ENCODE measurements at regions not wholly inside any gene's neighbourhood (a gene's known extent, or its start where the extent isn't known, plus 50 kb on each side); places are given as distances from the start of the nearest gene placed in this dataset.

- 100% methylated on average over 1 of the region's 1 CpG for WGBS, 2 experiments (ENCODE audit: insufficient coverage in 2 of 2)
- H3K4me3 ChIP-seq (ENCODE audit: extremely low read depth, insufficient read depth, low read length, poor library complexity, severe bottlenecking), result no peak overlapping the region
- H3K4me1 ChIP-seq (ENCODE audit: control insufficient read depth, insufficient read depth, low read length, poor library complexity, severe bottlenecking), result no peaks in the 10 kb centered on the region
- no peak overlapping the region for H3K27ac ChIP-seq (ENCODE audit: low read depth, low read length, severe bottlenecking)
- no peaks in the 10 kb centered on the region for H3K9me3 ChIP-seq (ENCODE audit: control insufficient read depth, low read length)
- no peaks in the 10 kb centered on the region for H3K36me3 ChIP-seq (ENCODE audit: control insufficient read depth, insufficient read depth, low read length)
These were observed 169.2 kb upstream of the AMOT start for GRCh38 chrX:113009837-113010236.

- no peaks in the 10 kb centered on the region for H3K9me3 ChIP-seq (ENCODE audit: control insufficient read depth, low read length)
- WGBS, 2 experiments (ENCODE audit: insufficient coverage in 2 of 2), result 75 to 80% methylated on average over 1 of the region's 3 CpGs
- H3K27ac ChIP-seq (ENCODE audit: low read depth, low read length, severe bottlenecking), result no peak overlapping the region
- H3K4me3 ChIP-seq (ENCODE audit: extremely low read depth, insufficient read depth, low read length, poor library complexity, severe bottlenecking), result no peak overlapping the region
- H3K36me3 ChIP-seq (ENCODE audit: control insufficient read depth, insufficient read depth, low read length), result no peaks in the 10 kb centered on the region
- no peaks in the 10 kb centered on the region for H3K4me1 ChIP-seq (ENCODE audit: control insufficient read depth, insufficient read depth, low read length, poor library complexity, severe bottlenecking)
These were observed 168.4 kb upstream of the AMOT start for GRCh38 chrX:113009029-113009428.

GRCh38 chrX:113001836-113002235 lies 161.2 kb upstream of the AMOT start:
- Histone ChIP-seq H3K9me3 (ENCODE audit: control insufficient read depth, low read length) (no peaks in the 10 kb centered on the region), H3K4me1 (ENCODE audit: control insufficient read depth, insufficient read depth, low read length, poor library complexity, severe bottlenecking) (peaks cover 3% of the 10 kb centered on the region), H3K36me3 (ENCODE audit: control insufficient read depth, insufficient read depth, low read length) (no peaks in the 10 kb centered on the region), H3K4me3 (ENCODE audit: extremely low read depth, insufficient read depth, low read length, poor library complexity, severe bottlenecking) (no peak overlapping the region), H3K27ac (ENCODE audit: low read depth, low read length, severe bottlenecking) (no peak overlapping the region)
- WGBS, 2 experiments (ENCODE audit: insufficient coverage in 2 of 2), result no CpG with 5 or more reads among the region's 6 CpGs

- Histone ChIP-seq H3K9me3 (ENCODE audit: control insufficient read depth, low read length) (no peaks in the 10 kb centered on the region), H3K4me3 (ENCODE audit: extremely low read depth, insufficient read depth, low read length, poor library complexity, severe bottlenecking) (no peak overlapping the region), H3K27ac (ENCODE audit: low read depth, low read length, severe bottlenecking) (peak overlapping the region; percentile 49), H3K36me3 (ENCODE audit: control insufficient read depth, insufficient read depth, low read length) (no peaks in the 10 kb centered on the region), H3K4me1 (ENCODE audit: control insufficient read depth, insufficient read depth, low read length, poor library complexity, severe bottlenecking) (peaks cover 3% of the 10 kb centered on the region)
- WGBS, 2 experiments (ENCODE audit: insufficient coverage in 2 of 2), result no CpG with 5 or more reads among the region's 1 CpG
These were observed 157.4 kb upstream of the AMOT start for GRCh38 chrX:112997991-112998390.

- no peaks in the 10 kb centered on the region for H3K36me3 ChIP-seq (ENCODE audit: control insufficient read depth, insufficient read depth, low read length)
- H3K4me1 ChIP-seq (ENCODE audit: control insufficient read depth, insufficient read depth, low read length, poor library complexity, severe bottlenecking), result no peaks in the 10 kb centered on the region
- no peak overlapping the region for H3K4me3 ChIP-seq (ENCODE audit: extremely low read depth, insufficient read depth, low read length, poor library complexity, severe bottlenecking)
- no CpG with 5 or more reads among the region's 2 CpGs for whole genome bisulfite sequencing, 2 experiments (ENCODE audit: insufficient coverage in 2 of 2)
- no peaks in the 10 kb centered on the region for H3K9me3 ChIP-seq (ENCODE audit: control insufficient read depth, low read length)
- no peak overlapping the region for H3K27ac ChIP-seq (ENCODE audit: low read depth, low read length, severe bottlenecking)
These were observed 151.2 kb upstream of the AMOT start for GRCh38 chrX:112991801-112992200.

- WGBS, 2 experiments (ENCODE audit: insufficient coverage in 2 of 2), result no CpG with 5 or more reads among the region's 1 CpG
- no peak overlapping the region for H3K27ac ChIP-seq (ENCODE audit: low read depth, low read length, severe bottlenecking)
- H3K36me3 ChIP-seq (ENCODE audit: control insufficient read depth, insufficient read depth, low read length), result no peaks in the 10 kb centered on the region
- no peak overlapping the region for H3K4me3 ChIP-seq (ENCODE audit: extremely low read depth, insufficient read depth, low read length, poor library complexity, severe bottlenecking)
- H3K4me1 ChIP-seq (ENCODE audit: control insufficient read depth, insufficient read depth, low read length, poor library complexity, severe bottlenecking), result no peaks in the 10 kb centered on the region
- H3K9me3 ChIP-seq (ENCODE audit: control insufficient read depth, low read length), result no peaks in the 10 kb centered on the region
These were observed 139.2 kb upstream of the AMOT start for GRCh38 chrX:112979879-112980278.

GRCh38 chrX:112968351-112969133 lies 127.9 kb upstream of the AMOT start:
- Histone ChIP-seq H3K4me3 (ENCODE audit: extremely low read depth, insufficient read depth, low read length, poor library complexity, severe bottlenecking) (no peak overlapping the region), H3K36me3 (ENCODE audit: control insufficient read depth, insufficient read depth, low read length) (no peaks in the 10 kb centered on the region), H3K4me1 (ENCODE audit: control insufficient read depth, insufficient read depth, low read length, poor library complexity, severe bottlenecking) (no peaks in the 10 kb centered on the region), H3K27ac (ENCODE audit: low read depth, low read length, severe bottlenecking) (no peak overlapping the region), H3K9me3 (ENCODE audit: control insufficient read depth, low read length) (no peaks in the 10 kb centered on the region)
- WGBS, 2 experiments (ENCODE audit: insufficient coverage in 2 of 2), result no CpG with 5 or more reads among the region's 2 CpGs

- no peak overlapping the region for H3K27ac ChIP-seq (ENCODE audit: low read depth, low read length, severe bottlenecking)
- no peaks in the 10 kb centered on the region for H3K9me3 ChIP-seq (ENCODE audit: control insufficient read depth, low read length)
- 80% methylated on average over 1 of the region's 4 CpGs; no CpG with 5 or more reads in 1 of the 2 experiments for WGBS, 2 experiments (ENCODE audit: insufficient coverage in 2 of 2)
- no peaks in the 10 kb centered on the region for H3K4me1 ChIP-seq (ENCODE audit: control insufficient read depth, insufficient read depth, low read length, poor library complexity, severe bottlenecking)
- no peak overlapping the region for H3K4me3 ChIP-seq (ENCODE audit: extremely low read depth, insufficient read depth, low read length, poor library complexity, severe bottlenecking)
- no peaks in the 10 kb centered on the region for H3K36me3 ChIP-seq (ENCODE audit: control insufficient read depth, insufficient read depth, low read length)
These were observed 127.3 kb upstream of the AMOT start for GRCh38 chrX:112967903-112968302.

GRCh38 chrX:112967341-112967740 lies 126.7 kb upstream of the AMOT start:
- WGBS, 2 experiments (ENCODE audit: insufficient coverage in 2 of 2), result 100% methylated on average over 1 of the region's 1 CpG; no CpG with 5 or more reads in 1 of the 2 experiments
- Histone ChIP-seq H3K27ac (ENCODE audit: low read depth, low read length, severe bottlenecking) (no peak overlapping the region), H3K36me3 (ENCODE audit: control insufficient read depth, insufficient read depth, low read length) (no peaks in the 10 kb centered on the region)

GRCh38 chrX:112961981-112962380 lies 121.3 kb upstream of the AMOT start:
- H3K4me1 ChIP-seq (ENCODE audit: control insufficient read depth, insufficient read depth, low read length, poor library complexity, severe bottlenecking), result no peaks in the 10 kb centered on the region
- no peaks in the 10 kb centered on the region for H3K9me3 ChIP-seq (ENCODE audit: control insufficient read depth, low read length)
- no peak overlapping the region for H3K4me3 ChIP-seq (ENCODE audit: extremely low read depth, insufficient read depth, low read length, poor library complexity, severe bottlenecking)
- no peak overlapping the region for H3K27ac ChIP-seq (ENCODE audit: low read depth, low read length, severe bottlenecking)
- no peaks in the 10 kb centered on the region for H3K36me3 ChIP-seq (ENCODE audit: control insufficient read depth, insufficient read depth, low read length)

More at GRCh38 chrX:112967341-112967740, 126.7 kb upstream of the AMOT start:
- Histone ChIP-seq H3K4me3 (ENCODE audit: extremely low read depth, insufficient read depth, low read length, poor library complexity, severe bottlenecking) (no peak overlapping the region), H3K9me3 (ENCODE audit: control insufficient read depth, low read length) (no peaks in the 10 kb centered on the region), H3K4me1 (ENCODE audit: control insufficient read depth, insufficient read depth, low read length, poor library complexity, severe bottlenecking) (no peaks in the 10 kb centered on the region)

GRCh38 chrX:112947981-112948615 lies 107.5 kb upstream of the AMOT start:
- 100% methylated on average over 1 of the region's 2 CpGs; no CpG with 5 or more reads in 1 of the 2 experiments for WGBS, 2 experiments (ENCODE audit: insufficient coverage in 2 of 2)
- no peak overlapping the region for H3K27ac ChIP-seq (ENCODE audit: low read depth, low read length, severe bottlenecking)
- H3K9me3 ChIP-seq (ENCODE audit: control insufficient read depth, low read length), result no peaks in the 10 kb centered on the region
- H3K36me3 ChIP-seq (ENCODE audit: control insufficient read depth, insufficient read depth, low read length), result no peaks in the 10 kb centered on the region
- H3K4me3 ChIP-seq (ENCODE audit: extremely low read depth, insufficient read depth, low read length, poor library complexity, severe bottlenecking), result no peak overlapping the region
- no peaks in the 10 kb centered on the region for H3K4me1 ChIP-seq (ENCODE audit: control insufficient read depth, insufficient read depth, low read length, poor library complexity, severe bottlenecking)
